HEK293 (cell line): ENCODE measurements at regions not wholly inside any gene's neighbourhood (a gene's known extent, or its start where the extent isn't known, plus 50 kb on each side); places are given as distances from the start of the nearest gene placed in this dataset.

Source experiments
- CTCF ChIA-PET: fragments of 350-600 bp; formaldehyde crosslinking; extraction: SDS; loops from one replicate; lab custom pipeline; 2021; ENCODE audit warnings: antibody characterized with exemption; lab: Yijun Ruan, JAX
- POLR2A ChIA-PET: fragments of 300-600 bp; formaldehyde crosslinking; extraction: SDS; loops from one replicate; lab custom pipeline; 2020; ENCODE audit warnings: antibody characterized with exemption, inconsistent platforms; lab: Yijun Ruan, JAX
- H3K27ac ChIP-seq: fragments of 200-500 bp; sonication (Bioruptor generic); 2 replicates; pipeline ENCODE4 v1.5.1; 2014; ENCODE audit warnings: low read depth, low read length, control low read depth, inconsistent platforms; ENCODE audit errors: extremely low read depth
- H3K36me3 ChIP-seq, 2 experiments: fragments of 200-500 bp in 1 of 2; sonication (Bioruptor generic) in 1 of 2; 1 replicate in 1 of 2; 2 replicates in 1 of 2; pipeline ENCODE4 v1.5.1; 2014 to 2017; ENCODE audit warnings: inconsistent platforms in 2 of 2, low read length in 2 of 2; ENCODE audit not compliant: control insufficient read depth in 2 of 2, insufficient read depth in 1 of 2
- H3K4me1 ChIP-seq: fragments of 200-500 bp; sonication (Bioruptor generic); 2 replicates; pipeline ENCODE4 v1.5.1; 2014; ENCODE audit warnings: mild to moderate bottlenecking, low read length, inconsistent platforms; ENCODE audit not compliant: control insufficient read depth, insufficient read depth
- H3K4me3 ChIP-seq: 2 replicates; pipeline ENCODE4 v1.5.1; 2011; ENCODE audit warnings: low read depth, mild to moderate bottlenecking, control low read depth, low read length, moderate library complexity
- H3K9me3 ChIP-seq: fragments of 200-500 bp; sonication (Bioruptor generic); 2 replicates; pipeline ENCODE4 v1.5.1; 2014; ENCODE audit warnings: low read depth, low read length, inconsistent platforms; ENCODE audit not compliant: control insufficient read depth, insufficient read depth
- KLF8 ChIP-seq: fragments of 450-650 bp; formaldehyde crosslinking; IDR thresholded peaks from 2 replicates; pipeline ENCODE4 v1.5.1; 2016; ENCODE audit warnings: missing biosample characterization, missing genetic modification characterization
- PRDM2 ChIP-seq: fragments of 450-650 bp; formaldehyde crosslinking; IDR thresholded peaks from 2 replicates; pipeline ENCODE4 v1.5.1; 2016; ENCODE audit warnings: missing biosample characterization, missing genetic modification characterization, borderline replicate concordance
- SCRT1 ChIP-seq: fragments of 450-650 bp; formaldehyde crosslinking; IDR thresholded peaks from 2 replicates; pipeline ENCODE4 v1.5.1; 2016; ENCODE audit warnings: missing biosample characterization, missing genetic modification characterization, borderline replicate concordance
- SETDB1 ChIP-seq: IDR thresholded peaks from one replicate; pipeline ENCODE4 v1.6.1; 2017; ENCODE audit warnings: mild to moderate bottlenecking, low read length, moderate library complexity, mixed read lengths; ENCODE audit not compliant: insufficient read length
- ZBTB48 ChIP-seq: fragments of 450-650 bp; formaldehyde crosslinking; IDR thresholded peaks from 2 replicates; pipeline ENCODE4 v1.5.1; 2016; ENCODE audit warnings: missing biosample characterization, missing genetic modification characterization
- ZFP3 ChIP-seq: fragments of 450-650 bp; formaldehyde crosslinking; IDR thresholded peaks from 2 replicates; pipeline ENCODE4 v1.5.1; 2016; ENCODE audit warnings: low read depth, missing biosample characterization, missing genetic modification characterization
- ZFP69B ChIP-seq: fragments of 450-650 bp; formaldehyde crosslinking; IDR thresholded peaks from 2 replicates; pipeline ENCODE4 v1.5.1; 2016; ENCODE audit warnings: missing biosample characterization, missing genetic modification characterization
- ZNF157 ChIP-seq: fragments of 450-650 bp; formaldehyde crosslinking; IDR thresholded peaks from 2 replicates; pipeline ENCODE4 v1.5.1; 2016; ENCODE audit warnings: missing biosample characterization, missing genetic modification characterization
- ZNF202 ChIP-seq: fragments of 450-650 bp; formaldehyde crosslinking; IDR thresholded peaks from 2 replicates; pipeline ENCODE4 v1.5.1; 2016; ENCODE audit warnings: missing biosample characterization, missing genetic modification characterization, borderline replicate concordance
- ZNF24 ChIP-seq: fragments of 450-650 bp; formaldehyde crosslinking; IDR thresholded peaks from 2 replicates; pipeline ENCODE4 v1.5.1; 2016; ENCODE audit warnings: missing biosample characterization, missing genetic modification characterization
- ZNF362 ChIP-seq: fragments of 450-650 bp; formaldehyde crosslinking; IDR thresholded peaks from 2 replicates; pipeline ENCODE4 v1.5.1; 2016; ENCODE audit warnings: missing biosample characterization, missing genetic modification characterization
- ZNF404 ChIP-seq: fragments of 450-650 bp; formaldehyde crosslinking; IDR thresholded peaks from 2 replicates; pipeline ENCODE4 v1.5.1; 2017; ENCODE audit warnings: missing biosample characterization, missing genetic modification characterization
- ZNF433 ChIP-seq: fragments of 450-650 bp; formaldehyde crosslinking; IDR thresholded peaks from 2 replicates; pipeline ENCODE4 v1.5.1; 2016; ENCODE audit warnings: missing biosample characterization, missing genetic modification characterization, low read depth
- ZNF501 ChIP-seq: fragments of 450-650 bp; formaldehyde crosslinking; IDR thresholded peaks from 2 replicates; pipeline ENCODE4 v1.5.1; 2016; ENCODE audit warnings: missing biosample characterization, missing genetic modification characterization
- ZNF558 ChIP-seq: fragments of 450-650 bp; formaldehyde crosslinking; IDR thresholded peaks from 2 replicates; pipeline ENCODE4 v1.5.1; 2016; ENCODE audit warnings: missing biosample characterization, missing genetic modification characterization
- ZNF654 ChIP-seq: fragments of 450-650 bp; formaldehyde crosslinking; IDR thresholded peaks from 2 replicates; pipeline ENCODE4 v1.5.1; 2016; ENCODE audit warnings: low read depth, missing biosample characterization, missing genetic modification characterization
- ZNF830 ChIP-seq: fragments of 450-650 bp; IDR thresholded peaks from 2 replicates; pipeline ENCODE4 v1.5.0; 2018; ENCODE audit warnings: missing biosample characterization, missing genetic modification characterization, low read depth, mild to moderate bottlenecking, moderate library complexity

GRCh38 chr2:49840428-49840975 is 686.2 kb upstream of the FSHR start:
- POLR2A ChIA-PET: no interaction called here
- Histone ChIP-seq H3K4me3 (no peak overlapping the region), H3K4me1 (no peaks in the 10 kb centered on the region), H3K27ac (no peak overlapping the region), H3K36me3 (no peaks in the 10 kb centered on the region), H3K9me3 (no peaks in the 10 kb centered on the region)
- CTCF ChIA-PET: interaction anchor here (0.8 kb wide), 1 partner anchor 748 kb away, joined by 8 read pairs; no protein-coding TSS in a partner anchor
- TF ChIP-seq SCRT1 (tag by site-specific recombination): no peak
- no peak for TF ChIP-seq PRDM2 (tag by site-specific recombination)

- Histone ChIP-seq H3K4me3 (no peak overlapping the region), H3K27ac (no peak overlapping the region), H3K36me3 (no peaks in the 10 kb centered on the region), H3K4me1 (no peaks in the 10 kb centered on the region), H3K9me3 (no peaks in the 10 kb centered on the region)
- TF ChIP-seq ZNF157: no peak
- TF ChIP-seq SETDB1: no peak
- no peak for TF ChIP-seq ZNF24
- no peak for TF ChIP-seq KLF8
- TF ChIP-seq ZNF202 (tag by site-specific recombination): no peak
- no peak for TF ChIP-seq ZNF830 (tag by site-specific recombination)
- TF ChIP-seq ZNF654 (tag by site-specific recombination): no peak
- TF ChIP-seq ZBTB48 (tag by site-specific recombination): no peak
- no peak for TF ChIP-seq ZFP3
- no peak for TF ChIP-seq ZNF501
- no peak for TF ChIP-seq ZNF404 (tag by site-specific recombination)
- no peak for TF ChIP-seq ZNF558 (tag by site-specific recombination)
- no peak for TF ChIP-seq ZNF433 (tag by site-specific recombination)
- TF ChIP-seq ZNF362 (tag by site-specific recombination): no peak
- no peak for TF ChIP-seq ZFP69B (tag by site-specific recombination)
- CTCF ChIA-PET: interaction anchor here (0.8 kb wide), 1 partner anchor 747 kb away, joined by 8 read pairs; no protein-coding TSS in a partner anchor
- POLR2A ChIA-PET: no interaction called here
Observed at GRCh38 chr2:49839818-49840217, 685.5 kb upstream of the FSHR start.
